ENCODE measurements at regions not wholly inside any gene's neighbourhood (a gene's known extent, or its start where the extent isn't known, plus 50 kb on each side); places are given as distances from the start of the nearest gene placed in this dataset.

GRCh38 chrX:150063138-150063518 is 124.8 kb upstream of the EOLA2 start:
- TF ChIP-seq CTCF (IDR thresholded peaks at IDR 0.05), result peak in 1 of 9 donors; percentile 0
- Histone ChIP-seq H3K4me1 (peaks cover 0 to 13% (median 0%) of the 10 kb centered on the region in 9 donors), H3K4me3 (no peak overlapping the region), H3K27me3 (no peaks in the 10 kb centered on the region), H3K27ac (no peak overlapping the region), H3K9me3 (no peaks in the 10 kb centered on the region), H3K36me3 (no peaks in the 10 kb centered on the region)
- intact Hi-C loops (cut with DNase I), result no loop called here
- DNase-seq, result no peak
- no peak for ATAC-seq

GRCh38 chrX:150063674-150064073 is 125.4 kb upstream of the EOLA2 start:
- 84 to 85% methylated on average over 5 of the region's 5 CpGs for WGBS, 2 donors
- ATAC-seq (peak in 1 of 8 donors; percentile 29), DNase-seq (no peak)
- H3K9me3 ChIP-seq, result no peaks in the 10 kb centered on the region
- no peak overlapping the region for H3K27ac ChIP-seq
- intact Hi-C loops (cut with DNase I), result no loop called here
- H3K4me1 ChIP-seq, result peaks cover 0 to 13% (median 0%) of the 10 kb centered on the region in 9 donors
- TF ChIP-seq CTCF (IDR thresholded peaks at IDR 0.05), result no peak
- no peaks in the 10 kb centered on the region for H3K27me3 ChIP-seq
- no peaks in the 10 kb centered on the region for H3K36me3 ChIP-seq
- no peak overlapping the region for H3K4me3 ChIP-seq

GRCh38 chrX:150074175-150074574 is 135.9 kb upstream of the EOLA2 start:
- no peaks in the 10 kb centered on the region for H3K4me1 ChIP-seq
- H3K9me3 ChIP-seq, result no peaks in the 10 kb centered on the region
- H3K36me3 ChIP-seq, result no peaks in the 10 kb centered on the region
- TF ChIP-seq CTCF (IDR thresholded peaks at IDR 0.05), result no peak
- no peak overlapping the region for H3K4me3 ChIP-seq
- intact Hi-C loops (cut with DNase I), result no loop called here
- no peak for ATAC-seq
- WGBS, 2 donors, result 79 to 84% methylated on average over 1 of the region's 1 CpG
- DNase-seq, result no peak
- H3K27ac ChIP-seq, result no peak overlapping the region
- H3K27me3 ChIP-seq, result peaks cover 0 to 27% (median 0%) of the 10 kb centered on the region in 7 donors

GRCh38 chrX:150080497-150080896 is 142.2 kb upstream of the EOLA2 start:
- Histone ChIP-seq H3K36me3 (no peaks in the 10 kb centered on the region), H3K4me1 (peaks cover 0 to 18% (median 4%) of the 10 kb centered on the region in 9 donors), H3K4me3 (no peak overlapping the region), H3K27me3 (no peaks in the 10 kb centered on the region), H3K27ac (no peak overlapping the region), H3K9me3 (no peaks in the 10 kb centered on the region)
- WGBS, 2 donors, result 75 to 81% methylated on average over 2 of the region's 2 CpGs
- DNase-seq (no peak), ATAC-seq (no peak)
- TF ChIP-seq CTCF (IDR thresholded peaks at IDR 0.05), result no peak
- intact Hi-C loops (cut with DNase I), result no loop called here

- H3K9me3 ChIP-seq, result no peaks in the 10 kb centered on the region
- H3K36me3 ChIP-seq, result no peaks in the 10 kb centered on the region
- peaks cover 0 to 22% (median 4%) of the 10 kb centered on the region in 9 donors for H3K4me1 ChIP-seq
- DNase-seq (no peak), ATAC-seq (no peak)
- 82 to 90% methylated on average over 3 of the region's 3 CpGs for WGBS, 2 donors
- no peak for TF ChIP-seq CTCF (IDR thresholded peaks at IDR 0.05)
- intact Hi-C loops (cut with DNase I), result no loop called here
- H3K27ac ChIP-seq, result no peak overlapping the region
- H3K27me3 ChIP-seq, result no peaks in the 10 kb centered on the region
- no peak overlapping the region for H3K4me3 ChIP-seq
Observed at GRCh38 chrX:150081076-150081475, 142.8 kb upstream of the EOLA2 start.

Measured in heart right ventricle (tissue), 16 donors.